T-helper 2 cell (primary cell): ENCODE measurements at regions not wholly inside any gene's neighbourhood (a gene's known extent, or its start where the extent isn't known, plus 50 kb on each side); places are given as distances from the start of the nearest gene placed in this dataset.
"Not testable (repeated sequence)": the region's sequence is repeated elsewhere in the genome, so short reads cannot be mapped to it uniquely, and the experiment has no call there.

Experiments
- DNase-seq, 5 experiments: peaks; one replicate each; pipeline versions ENCODE4 v3.0.0 to v3.0.0-alpha.2; 2012 to 2022

- no peak for DNase-seq
Measured at GRCh38 chr4:186481998-186482790, 73.2 kb downstream of the MTNR1A start.

- DNase-seq: no peak
Measured at GRCh38 chr4:186475202-186475601, 80.2 kb downstream of the MTNR1A start.

- DNase-seq: no peak
Measured at GRCh38 chr4:186473933-186474332, 81.4 kb downstream of the MTNR1A start.

GRCh38 chr4:186472948-186473347 lies 82.4 kb downstream of the MTNR1A start:
- no peak for DNase-seq

- DNase-seq: no peak
Measured at GRCh38 chr4:186471441-186471840, 83.9 kb downstream of the MTNR1A start.

GRCh38 chr4:186458050-186458449 lies 97.3 kb downstream of the MTNR1A start:
- no peak for DNase-seq

- DNase-seq: no peak
Measured at GRCh38 chr4:186451982-186452381, 103.4 kb downstream of the MTNR1A start.

- DNase-seq: no peak
Measured at GRCh38 chr4:186449954-186450353, 105.4 kb downstream of the MTNR1A start.

- no peak for DNase-seq
Measured at GRCh38 chr4:186445040-186445439, 110.3 kb downstream of the MTNR1A start.

GRCh38 chr4:186441502-186441901 lies 113.9 kb downstream of the MTNR1A start:
- DNase-seq: no peak

GRCh38 chr4:186428481-186428880 lies 126.9 kb downstream of the MTNR1A start:
- DNase-seq: no peak

GRCh38 chr4:186424745-186425144 lies 130.6 kb downstream of the MTNR1A start:
- no peak for DNase-seq

GRCh38 chr4:186422296-186422695 lies 133.1 kb downstream of the MTNR1A start:
- DNase-seq: no peak

- no peak for DNase-seq
Measured at GRCh38 chr4:186416451-186417060, 138.8 kb downstream of the MTNR1A start.

- DNase-seq: no peak
Measured at GRCh38 chr4:186414390-186414789, 141.0 kb downstream of the MTNR1A start.

- DNase-seq: no peak
Measured at GRCh38 chr4:186405957-186406356, 140.0 kb downstream of the F11 start.

GRCh38 chr4:186404562-186405134 lies 138.7 kb downstream of the F11 start:
- DNase-seq: no peak

GRCh38 chr4:186400676-186401075 lies 134.7 kb downstream of the F11 start:
- no peak for DNase-seq

GRCh38 chr4:186392017-186392416 lies 126.0 kb downstream of the F11 start:
- no peak for DNase-seq

GRCh38 chr4:186384328-186384727 lies 118.3 kb downstream of the F11 start:
- DNase-seq: peak in 1 of 5 experiments; percentile 63

GRCh38 chr4:186368281-186368680 lies 102.3 kb downstream of the F11 start:
- no peak for DNase-seq

GRCh38 chr4:186366326-186366725 lies 100.3 kb downstream of the F11 start:
- DNase-seq: no peak

- not testable (repeated sequence) for DNase-seq
Measured at GRCh38 chr4:186363038-186363437, 97.0 kb downstream of the F11 start.

- DNase-seq: no peak
Measured at GRCh38 chr4:186360551-186360950, 94.6 kb downstream of the F11 start.
